NCI-H1417 (cell line): ENCODE measurements at regions not wholly inside any gene's neighbourhood (a gene's known extent, or its start where the extent isn't known, plus 50 kb on each side); places are given as distances from the start of the nearest gene placed in this dataset.
"Not testable (repeated sequence)": the region's sequence is repeated elsewhere in the genome, so short reads cannot be mapped to it uniquely, and the experiment has no call there.

Experiments
- DNase-seq, 3 experiments: peaks; one replicate each; lab custom pipeline; 2025; lab: John Stamatoyannopoulos, UW

DNA sequence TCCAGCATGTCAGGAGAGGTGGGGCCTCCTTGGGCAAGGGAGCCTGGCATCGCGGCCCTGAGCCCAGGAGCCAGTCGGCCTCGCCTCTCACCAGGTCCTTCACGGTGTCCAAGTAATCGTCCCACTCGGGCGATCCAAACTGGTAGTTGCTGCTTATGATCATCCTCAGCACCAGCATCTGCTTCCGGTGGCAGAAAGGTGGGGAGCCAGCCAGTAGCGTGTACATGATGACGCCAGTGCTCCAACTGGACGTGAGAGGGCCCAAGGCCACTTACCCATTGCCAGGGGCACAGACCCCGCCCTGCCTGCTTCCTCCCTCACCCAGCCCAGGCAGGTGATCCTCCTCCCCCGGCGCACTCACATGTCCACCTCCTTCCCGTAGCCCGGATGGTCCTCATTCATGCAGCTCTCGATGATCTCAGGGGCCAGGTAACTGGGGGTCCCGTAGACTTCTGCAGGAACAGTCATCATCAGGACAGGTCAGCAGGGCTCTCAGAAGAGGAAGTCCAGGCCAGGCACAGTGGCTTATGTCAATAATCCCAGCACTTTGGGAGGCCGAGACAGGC, 214.7 kb downstream of the OR4C45 start:
- no peak for DNase-seq

DNA sequence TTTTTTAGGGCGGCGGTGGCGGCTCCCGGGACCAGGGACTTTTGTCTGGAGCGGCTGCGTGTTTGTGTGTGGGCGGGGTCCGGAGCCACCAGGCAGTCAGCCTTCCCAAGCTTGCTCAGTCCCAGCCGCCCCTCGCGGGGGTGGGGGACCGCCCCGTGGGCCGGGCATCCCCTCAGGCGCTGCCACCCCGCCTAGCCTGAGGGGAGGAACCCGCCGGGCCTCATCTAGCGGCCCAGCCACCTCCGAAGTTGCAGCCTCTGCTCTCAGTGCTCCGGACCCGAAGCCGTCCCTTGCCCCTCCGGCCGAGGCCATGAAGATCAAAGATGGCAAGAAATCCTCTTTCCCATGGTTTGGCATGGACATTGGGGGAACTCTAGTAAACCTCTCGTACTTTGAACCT, 235.2 kb downstream of the OR4C45 start:
- DNase-seq: no peak

DNA sequence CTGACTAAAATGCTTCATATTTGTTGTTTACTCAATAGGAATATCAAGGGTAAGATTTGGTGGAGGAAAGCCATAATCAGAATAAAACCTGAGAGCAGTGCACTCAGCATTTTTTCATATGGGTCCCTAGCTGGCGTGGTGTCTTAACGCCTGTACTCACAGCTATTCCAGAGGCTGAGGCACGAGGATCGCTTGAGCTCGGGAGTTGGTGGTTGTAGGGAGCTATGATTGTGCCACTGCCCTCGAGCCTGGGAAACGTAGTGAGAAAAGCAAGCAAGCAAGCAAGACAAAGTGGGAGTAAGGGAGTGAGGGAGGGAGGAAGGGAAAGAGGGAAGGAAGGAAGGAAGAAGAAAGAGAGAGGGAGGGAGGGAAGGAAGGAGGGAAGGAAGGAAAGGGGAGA, 242.5 kb downstream of the OR4C45 start:
- DNase-seq: no peak

DNA sequence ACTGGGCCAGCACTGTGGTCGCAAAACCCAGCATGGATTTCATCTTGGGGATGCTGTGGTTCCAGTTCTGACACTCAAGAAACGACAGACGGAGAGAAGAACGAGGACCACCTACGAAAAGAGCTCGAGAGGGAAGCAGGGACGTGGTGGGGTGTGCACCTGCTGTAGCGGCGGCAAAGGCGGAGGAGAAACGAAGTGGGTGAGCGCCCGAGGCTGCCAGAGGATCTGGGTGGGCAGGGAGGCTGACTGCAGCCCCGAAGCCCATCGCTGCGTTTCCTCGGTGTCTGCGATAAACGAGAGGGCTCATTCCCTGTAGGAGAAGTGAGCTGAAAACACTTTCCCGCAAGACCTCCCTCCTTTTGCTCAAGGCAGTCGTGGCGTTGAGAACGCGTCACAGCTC, 246.1 kb downstream of the OR4C45 start:
- DNase-seq: no peak

DNA sequence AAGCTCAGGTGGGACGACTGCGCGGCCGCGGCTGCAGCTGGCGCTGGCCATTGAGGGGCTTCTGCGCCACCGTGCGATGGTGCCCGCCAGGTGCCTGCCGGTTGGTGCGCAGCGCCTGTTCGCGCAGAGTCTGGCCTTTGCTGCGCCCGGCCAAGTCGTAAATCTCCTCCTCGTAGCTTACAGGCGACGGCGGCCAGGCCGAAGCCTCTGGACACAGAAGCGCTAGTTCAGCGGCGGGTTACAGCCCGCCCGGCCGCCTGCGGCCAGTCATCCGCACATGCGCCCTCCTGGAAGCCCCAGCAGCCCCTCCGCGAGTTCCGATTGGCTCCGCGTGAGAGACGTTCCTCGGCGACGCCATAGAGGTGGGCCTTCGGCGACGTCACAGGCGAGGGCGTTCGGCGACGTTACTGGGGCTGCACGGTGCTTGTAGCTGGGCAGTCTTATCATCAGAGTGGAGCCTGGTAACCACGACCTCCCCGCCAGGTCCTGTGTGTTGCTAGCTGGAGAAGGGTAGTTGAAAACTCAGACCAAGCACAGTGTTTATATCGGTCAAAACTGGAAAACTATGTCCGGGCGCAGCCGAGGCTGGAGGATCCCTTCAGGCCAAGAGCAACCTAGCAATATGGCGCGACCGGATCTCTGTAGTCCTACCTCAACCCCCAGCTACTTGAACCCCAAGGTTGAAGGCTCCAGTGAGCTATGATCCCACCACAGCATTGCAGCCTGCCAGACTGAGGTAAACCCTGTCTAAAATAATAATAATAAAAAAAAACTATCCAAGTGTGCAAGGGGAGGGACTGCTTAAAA, 265.7 kb downstream of the OR4C45 start:
- DNase-seq: no peak

DNA sequence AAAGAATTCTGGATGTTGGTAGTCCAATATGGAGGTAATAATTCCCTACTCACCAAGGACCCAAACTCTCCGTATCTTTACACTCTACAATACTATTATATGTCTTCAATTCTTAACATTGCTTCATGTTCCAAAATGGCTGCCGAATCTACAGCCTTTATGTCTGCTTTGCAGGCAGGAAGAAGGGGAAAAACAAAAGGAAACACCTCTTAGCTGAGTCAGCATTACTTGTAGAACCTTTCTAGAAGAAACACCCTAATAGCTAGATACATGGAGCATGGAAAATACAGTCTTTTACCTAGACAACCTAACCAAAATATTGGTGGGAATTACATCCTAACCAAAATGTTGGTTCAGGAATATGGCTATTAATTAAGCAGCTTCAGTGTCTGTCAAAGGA, 298.0 kb downstream of the OR4C45 start:
- not testable (repeated sequence) for DNase-seq

DNA sequence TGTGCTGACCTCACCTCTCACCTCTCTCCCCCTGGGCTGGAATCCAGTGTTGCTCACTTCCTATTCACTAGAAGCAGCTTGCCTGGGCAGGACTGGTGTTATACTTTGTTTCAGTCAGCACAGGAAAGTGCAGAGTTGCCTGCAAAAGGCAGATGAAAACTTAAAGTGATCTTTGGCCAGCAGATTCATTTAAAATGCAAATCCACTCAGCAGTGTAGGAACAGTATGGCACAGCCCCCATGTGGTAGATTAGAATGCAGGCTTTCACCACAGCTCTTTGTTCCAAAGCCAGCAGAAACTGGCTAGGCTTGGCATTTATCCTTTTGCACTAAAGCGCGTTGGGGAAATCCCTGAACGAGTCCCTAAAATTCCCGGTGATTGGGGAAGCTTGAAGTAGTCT, 301.2 kb downstream of the OR4C45 start:
- DNase-seq: no peak

DNA sequence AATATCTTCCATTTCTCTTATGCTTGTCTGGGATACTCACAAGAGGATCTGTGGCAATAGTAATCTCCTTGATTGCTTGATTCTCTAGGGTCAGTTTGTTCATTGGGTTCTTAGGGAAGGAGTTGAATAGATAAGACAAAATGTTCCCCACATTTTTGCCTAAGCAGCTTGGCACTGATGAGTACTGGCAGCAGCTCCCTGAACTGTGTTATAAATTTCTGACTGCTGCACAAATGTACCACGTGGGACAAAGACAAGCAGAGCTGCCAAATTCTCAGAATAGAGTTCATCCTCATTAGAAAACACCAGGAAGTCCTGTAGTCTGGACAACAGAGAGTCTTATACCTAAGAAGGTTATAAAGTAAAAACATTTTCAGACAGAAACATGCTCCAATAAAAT, 304.8 kb downstream of the OR4C45 start:
- not testable (repeated sequence) for DNase-seq

DNA sequence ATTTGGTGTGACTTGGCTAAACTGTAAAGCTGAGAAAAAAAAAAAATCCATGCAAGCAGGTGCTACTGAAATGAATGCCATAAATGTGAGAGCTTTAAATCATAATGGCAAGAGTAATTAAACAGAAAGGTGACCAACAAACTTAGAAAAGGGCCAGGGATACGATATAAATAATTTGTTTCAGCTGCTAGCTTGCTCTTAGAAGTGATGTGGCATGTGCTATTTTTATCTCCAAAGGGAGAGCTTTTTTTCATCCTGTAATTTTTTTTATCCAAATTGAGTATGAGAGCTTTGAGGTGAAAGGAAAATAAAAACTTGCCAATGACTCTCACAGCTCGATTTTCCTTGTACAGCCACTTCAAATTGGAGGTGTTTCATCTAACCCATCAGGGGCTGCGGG, 315.3 kb downstream of the OR4C45 start:
- DNase-seq: not testable (repeated sequence)

DNA sequence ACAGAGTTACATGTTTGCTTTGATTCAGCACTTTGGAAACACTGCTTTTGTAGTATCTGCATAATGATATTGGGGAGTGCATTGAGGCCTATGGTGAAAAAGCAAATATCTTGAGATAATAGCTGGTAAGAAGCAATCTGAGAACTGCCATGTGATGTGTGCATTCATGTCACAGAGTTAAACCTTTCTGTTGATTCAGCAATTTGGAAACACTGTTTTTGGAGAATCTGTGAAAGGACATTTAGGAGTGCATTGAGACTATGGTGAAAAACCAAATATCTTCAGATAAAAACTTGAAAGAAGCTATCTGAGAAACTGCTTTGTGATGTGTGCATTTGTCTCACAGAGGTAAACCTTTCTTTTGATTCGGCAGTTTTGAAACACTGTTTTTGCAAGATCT, 346.8 kb downstream of the OR4C45 start:
- no peak for DNase-seq

DNA sequence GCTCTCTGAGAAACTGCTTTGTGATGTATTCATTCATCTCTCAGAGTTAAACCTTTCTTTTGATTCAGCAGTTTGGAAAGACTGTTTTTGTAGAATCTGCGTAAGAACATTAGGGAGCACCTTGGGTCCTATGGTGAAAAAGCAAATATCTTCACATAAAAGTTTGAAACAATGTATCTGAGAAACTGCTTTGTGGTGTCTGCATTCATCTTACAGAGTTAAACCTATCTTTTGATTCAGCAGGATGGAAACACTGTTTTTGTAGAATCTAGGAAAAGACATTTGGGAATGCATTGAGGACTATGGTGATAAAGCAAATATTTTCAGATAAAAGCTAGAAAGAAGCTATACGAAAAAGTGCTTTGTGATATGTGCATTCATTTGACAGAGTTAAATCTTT, 361.3 kb downstream of the OR4C45 start:
- no peak for DNase-seq

DNA sequence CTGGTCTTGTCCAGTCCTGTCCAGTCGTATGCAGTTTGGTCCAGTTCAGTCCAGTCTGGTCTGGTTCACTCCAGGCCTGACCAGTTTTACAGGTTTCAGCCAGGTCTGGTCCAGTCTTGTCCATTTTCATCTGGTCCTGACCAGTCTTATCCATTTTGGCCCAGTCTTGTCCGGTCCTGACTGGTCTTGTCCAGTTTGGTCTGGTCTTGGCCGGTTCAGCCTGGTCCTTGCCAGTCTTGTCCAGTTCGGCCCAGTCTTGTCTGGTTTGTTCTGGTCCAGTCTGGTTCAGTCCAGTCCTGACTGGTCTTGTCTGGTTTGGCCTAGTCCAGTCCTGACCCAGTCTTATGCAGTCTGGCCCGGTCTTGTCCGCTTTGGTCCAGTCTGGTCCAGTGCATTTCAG, 380.2 kb downstream of the OR4C45 start:
- peak in 1 of 3 experiments; percentile 18 for DNase-seq

DNA sequence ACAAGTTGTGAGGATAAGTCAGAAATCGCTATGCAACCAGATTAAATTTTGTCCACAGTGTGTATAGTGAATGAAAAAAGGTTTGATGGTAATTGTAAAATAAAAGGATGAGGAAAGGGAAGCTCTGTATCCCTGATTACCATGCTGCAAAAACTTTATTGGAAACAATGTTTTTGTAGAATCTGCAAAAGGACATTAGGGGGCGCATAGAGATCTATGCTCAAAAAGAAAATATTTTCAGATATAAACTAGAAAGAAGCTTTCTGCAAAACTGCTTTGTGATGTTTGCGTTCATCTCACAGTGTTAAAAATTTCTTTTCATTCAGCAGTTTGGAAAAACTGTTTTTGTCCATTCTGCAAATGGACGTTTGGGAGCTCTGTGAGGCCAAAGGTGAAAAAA, 390.5 kb downstream of the OR4C45 start:
- DNase-seq: no peak
